NOMO-1 (cell line): ENCODE measurements at regions not wholly inside any gene's neighbourhood (a gene's known extent, or its start where the extent isn't known, plus 50 kb on each side); places are given as distances from the start of the nearest gene placed in this dataset.

Experiments
- DNase-seq, 2 experiments: peaks; one replicate each; lab custom pipeline; 2025; ENCODE audit not compliant: unreplicated experiment in 2 of 2; lab: John Stamatoyannopoulos, UW

DNA sequence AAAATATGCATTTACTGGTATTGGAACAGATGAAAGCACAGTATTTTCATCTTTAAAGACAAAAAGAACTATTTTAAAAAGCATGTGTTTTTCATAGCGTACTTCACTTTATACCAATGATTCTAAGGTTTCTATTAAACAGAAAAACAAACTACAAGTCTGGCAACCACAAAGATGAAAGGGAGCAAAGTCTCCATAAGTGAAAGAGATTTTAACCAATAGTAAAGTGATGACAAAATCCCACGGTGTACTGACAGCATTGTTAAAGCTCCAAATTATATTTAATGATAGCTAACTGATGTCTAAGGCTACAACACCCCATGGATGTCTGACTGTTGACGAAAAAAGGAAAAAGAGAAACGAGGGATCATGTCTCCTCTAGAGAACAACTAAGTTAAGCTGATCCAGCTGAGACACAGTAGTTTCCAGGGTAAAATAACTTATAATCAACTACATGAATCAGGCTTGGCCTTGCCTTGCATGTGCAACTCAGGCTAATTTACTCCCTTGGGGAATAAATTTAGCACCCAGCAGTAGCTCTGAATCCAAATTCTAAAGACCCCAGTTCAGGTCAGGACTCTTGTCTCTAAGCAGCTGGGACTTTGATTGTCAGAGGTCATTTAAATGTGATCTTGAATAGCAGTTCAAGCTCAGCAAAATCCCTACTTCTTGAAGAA is 56.0 kb upstream of the TAB2 start:
- DNase-seq: no peak

DNA sequence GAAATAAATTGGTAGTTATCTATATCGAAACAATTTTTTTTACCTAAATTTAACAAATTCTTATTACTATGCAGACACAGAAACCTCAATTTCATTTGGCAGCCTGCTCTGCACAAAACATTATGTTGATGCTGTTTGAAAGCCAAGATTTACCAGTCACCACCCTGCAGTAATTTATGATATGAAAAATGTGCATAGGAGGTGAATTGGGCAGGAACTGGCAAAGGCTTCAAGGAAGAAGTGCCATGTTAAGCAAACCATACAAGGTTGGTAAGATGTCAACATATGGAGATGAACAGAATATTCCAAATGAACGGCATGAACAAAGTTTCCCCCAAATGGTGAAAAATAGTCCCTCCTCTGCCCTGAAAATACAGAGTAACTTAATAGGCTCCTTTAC is 54.2 kb upstream of the TAB2 start:
- no peak for DNase-seq

DNA sequence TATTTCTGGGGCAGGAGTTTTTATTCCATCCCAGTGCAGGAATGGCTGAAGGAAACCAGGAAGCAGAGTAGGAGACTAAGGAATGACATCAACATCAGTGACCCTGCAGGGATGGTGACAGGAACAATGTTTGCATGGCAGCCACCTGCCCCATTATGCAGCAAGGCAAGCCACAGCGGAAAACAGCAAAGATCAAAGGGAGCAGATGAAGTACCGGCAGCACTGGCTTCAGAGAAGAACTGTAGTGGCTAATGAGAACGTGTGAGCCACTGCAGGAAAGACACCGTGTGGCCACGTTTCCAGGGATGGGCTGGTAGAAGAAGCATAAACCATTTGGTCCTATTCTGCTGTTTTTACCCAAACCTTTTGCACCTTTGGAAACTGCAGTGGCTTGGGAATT is 52.9 kb upstream of the TAB2 start:
- no peak for DNase-seq

DNA sequence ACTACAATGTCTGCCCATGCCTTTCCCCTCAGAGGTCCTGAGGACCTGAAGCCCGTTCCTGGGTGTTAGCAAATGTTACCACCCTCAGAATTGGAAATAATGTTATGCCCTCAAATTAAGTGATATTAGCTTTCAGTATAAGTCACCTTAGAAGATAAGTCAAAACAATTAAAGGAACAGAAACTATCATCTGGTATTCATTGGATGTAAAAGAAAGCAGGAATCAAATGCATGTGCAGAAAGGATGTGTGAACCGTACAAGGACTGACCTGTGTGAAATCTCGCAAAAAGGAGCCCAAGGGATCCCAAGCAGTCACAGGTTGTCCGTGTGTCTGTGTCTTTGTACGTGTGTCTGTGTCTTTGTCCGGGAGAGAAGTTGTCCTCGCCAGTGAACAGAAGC is 51.6 kb upstream of the TAB2 start:
- DNase-seq: no peak

DNA sequence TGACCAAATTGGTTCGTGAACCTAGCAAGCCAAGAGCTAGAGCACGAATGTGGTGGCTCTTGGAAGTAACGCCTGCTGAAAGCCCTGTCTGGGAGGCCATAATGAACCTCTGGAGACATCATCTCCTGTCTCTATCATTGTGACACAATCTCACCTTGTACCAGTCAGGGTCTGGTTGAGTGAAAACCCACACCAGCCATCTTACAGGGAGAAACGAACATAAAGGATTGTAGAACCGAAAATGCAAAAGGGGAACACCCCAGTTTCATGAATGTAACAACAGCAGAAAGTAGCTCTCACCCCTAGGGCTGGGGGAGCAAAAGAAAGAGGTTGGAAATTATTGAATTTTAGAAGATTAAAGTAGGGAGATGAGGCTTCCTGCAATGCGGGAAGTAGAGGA is 50.9 kb upstream of the TAB2 start:
- peak; percentile 63 to 88 for DNase-seq

DNA sequence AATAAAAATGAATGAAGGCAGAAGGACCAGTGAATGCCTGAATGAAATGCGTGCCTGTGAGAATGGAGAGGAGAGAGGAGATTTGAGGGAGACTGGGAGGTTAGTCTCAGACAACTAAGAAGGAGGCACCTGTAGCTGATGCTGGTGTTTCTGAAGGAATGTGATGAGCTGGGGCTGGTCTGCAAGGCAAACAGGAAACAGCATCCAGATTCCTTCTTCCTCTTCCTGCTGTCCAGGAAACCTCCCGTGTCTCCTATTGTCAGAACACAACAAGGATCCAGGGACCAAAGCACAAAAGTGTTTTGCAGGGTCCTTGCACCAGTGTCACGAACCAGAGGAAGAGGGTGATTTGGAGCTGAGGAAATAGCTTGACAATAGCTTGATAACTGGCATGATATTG is 50.4 kb upstream of the TAB2 start:
- DNase-seq: no peak

DNA sequence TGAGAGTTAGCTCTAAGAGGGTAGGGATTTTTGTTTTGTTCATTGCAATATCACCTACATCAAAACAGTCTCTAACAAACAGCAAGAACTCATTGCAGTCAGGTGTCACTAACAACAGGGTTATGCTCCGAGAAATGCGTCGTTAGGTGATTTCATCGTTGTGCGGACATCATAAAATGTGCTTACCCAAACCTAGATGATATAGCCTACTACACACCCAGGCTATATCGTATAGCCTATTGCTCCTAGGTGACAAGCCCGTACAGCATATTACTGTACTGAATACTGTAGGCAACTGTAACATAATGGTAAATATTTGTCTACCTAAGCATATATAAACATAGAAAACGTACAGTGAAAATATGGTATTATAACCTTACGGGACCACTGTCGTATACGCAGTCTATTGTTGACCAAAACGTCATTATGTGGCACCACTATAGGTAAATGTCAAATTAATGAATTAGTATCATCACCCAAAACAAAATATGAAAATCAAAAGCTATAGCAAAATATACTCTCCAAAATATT is 49.9 kb upstream of the TAB2 start:
- DNase-seq: no peak
